ENCODE measurements at regions not wholly inside any gene's neighbourhood (a gene's known extent, or its start where the extent isn't known, plus 50 kb on each side); places are given as distances from the start of the nearest gene placed in this dataset.

DNA sequence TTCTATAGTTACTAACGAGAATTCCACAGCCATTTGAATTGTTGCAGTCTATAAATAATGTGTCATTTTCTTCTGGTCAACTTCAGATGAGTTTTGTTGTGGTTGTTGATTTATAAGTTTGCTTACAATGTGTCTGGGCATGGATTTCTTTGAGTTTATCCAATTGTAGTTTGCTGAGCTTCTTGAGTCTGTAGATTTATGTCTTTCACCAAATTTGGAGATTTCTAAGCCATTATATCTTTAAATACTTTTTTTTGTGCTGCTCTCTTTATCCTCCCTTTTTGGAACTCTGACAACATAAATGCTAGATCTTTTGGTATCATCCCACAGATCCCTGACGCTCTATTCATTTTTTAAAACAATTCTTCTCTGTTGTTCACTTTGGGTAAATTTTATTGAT is 63.2 kb upstream of the NDUFB4 start:
- TF ChIP-seq POLR2AphosphoS5 (IDR thresholded peaks at IDR 0.05; ENCODE audit: low read depth, low read length) (no peak), MEF2A (IDR thresholded peaks at IDR 0.05; ENCODE audit: borderline replicate concordance, low read depth) (no peak), SMC3 (IDR thresholded peaks at IDR 0.05; ENCODE audit: low read depth, low read length) (no peak), CHD2 (IDR thresholded peaks at IDR 0.05; ENCODE audit: low read length, partially characterized antibody) (no peak), FOSL2 (IDR thresholded peaks at IDR 0.05; ENCODE audit: borderline replicate concordance, low read depth) (no peak), NFIC (IDR thresholded peaks at IDR 0.05; ENCODE audit: borderline replicate concordance) (no peak), GABPA (IDR thresholded peaks at IDR 0.05; ENCODE audit: low read depth) (no peak), JUND (IDR thresholded peaks at IDR 0.05) (no peak), ELF1 (IDR thresholded peaks at IDR 0.05) (no peak), TEAD4 (IDR thresholded peaks at IDR 0.05; ENCODE audit: borderline replicate concordance, insufficient read depth) (no peak), USF1 (IDR thresholded peaks at IDR 0.05; ENCODE audit: borderline replicate concordance, low read depth) (no peak), TCF12 (IDR thresholded peaks at IDR 0.05) (no peak), TAF1 (IDR thresholded peaks at IDR 0.05; ENCODE audit: borderline replicate concordance, low read depth, low read length) (no peak), FOXJ3 (CRISPR knock-in tag; IDR thresholded peaks at IDR 0.05) (no peak), RCOR1 (IDR thresholded peaks at IDR 0.05; ENCODE audit: low read length) (no peak), NRF1 (IDR thresholded peaks at IDR 0.05; ENCODE audit: low read depth, low read length) (no peak), SIN3A (IDR thresholded peaks at IDR 0.05; ENCODE audit: borderline replicate concordance, low read depth, low read length) (no peak)
- TF ChIP-seq, protein P1, sequence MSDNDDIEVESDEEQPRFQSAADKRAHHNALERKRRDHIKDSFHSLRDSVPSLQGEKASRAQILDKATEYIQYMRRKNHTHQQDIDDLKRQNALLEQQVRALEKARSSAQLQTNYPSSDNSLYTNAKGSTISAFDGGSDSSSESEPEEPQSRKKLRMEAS (IDR thresholded peaks at IDR 0.05; ENCODE audit: low read depth), result no peak
- TF ChIP-seq, protein P2, sequence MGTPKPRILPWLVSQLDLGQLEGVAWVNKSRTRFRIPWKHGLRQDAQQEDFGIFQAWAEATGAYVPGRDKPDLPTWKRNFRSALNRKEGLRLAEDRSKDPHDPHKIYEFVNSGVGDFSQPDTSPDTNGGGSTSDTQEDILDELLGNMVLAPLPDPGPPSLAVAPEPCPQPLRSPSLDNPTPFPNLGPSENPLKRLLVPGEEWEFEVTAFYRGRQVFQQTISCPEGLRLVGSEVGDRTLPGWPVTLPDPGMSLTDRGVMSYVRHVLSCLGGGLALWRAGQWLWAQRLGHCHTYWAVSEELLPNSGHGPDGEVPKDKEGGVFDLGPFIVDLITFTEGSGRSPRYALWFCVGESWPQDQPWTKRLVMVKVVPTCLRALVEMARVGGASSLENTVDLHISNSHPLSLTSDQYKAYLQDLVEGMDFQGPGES (IDR thresholded peaks at IDR 0.05; ENCODE audit: low read depth, low read length), result no peak
- TF ChIP-seq, protein P3, sequence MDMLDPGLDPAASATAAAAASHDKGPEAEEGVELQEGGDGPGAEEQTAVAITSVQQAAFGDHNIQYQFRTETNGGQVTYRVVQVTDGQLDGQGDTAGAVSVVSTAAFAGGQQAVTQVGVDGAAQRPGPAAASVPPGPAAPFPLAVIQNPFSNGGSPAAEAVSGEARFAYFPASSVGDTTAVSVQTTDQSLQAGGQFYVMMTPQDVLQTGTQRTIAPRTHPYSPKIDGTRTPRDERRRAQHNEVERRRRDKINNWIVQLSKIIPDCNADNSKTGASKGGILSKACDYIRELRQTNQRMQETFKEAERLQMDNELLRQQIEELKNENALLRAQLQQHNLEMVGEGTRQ (IDR thresholded peaks at IDR 0.05; ENCODE audit: borderline replicate concordance, low read depth, low read length), result no peak
- Histone ChIP-seq H3K9me2 (0 out of 2 replicates have a peak, but pooled peaks cover 4% of the 10 kb centered on the region), H3K27ac (ENCODE audit: low read depth in 2 of 2, low read length in 1 of 2) (no peak overlapping the region), H3K79me2 (ENCODE audit: insufficient read depth) (no peaks in the 10 kb centered on the region), H3K4me2 (no peak overlapping the region), H3K4me3 (ENCODE audit: low read depth in 2 of 2, low read length in 1 of 2) (no peak overlapping the region), H3K9me3 (peaks cover 15% of the 10 kb centered on the region; the same call in 1 of the 2 replicates), H3K27me3 (ENCODE audit: insufficient read depth) (no peaks in the 10 kb centered on the region), H3K36me3 (replicated peaks in 1 of 2; ENCODE audit: control insufficient read depth in 1 of 2, insufficient read depth in 2 of 2, low read length in 1 of 2) (no peaks in the 10 kb centered on the region), H2AFZ (ENCODE audit: low read depth) (no peak overlapping the region), H3K9ac (no peak overlapping the region), H3F3A (replicated peaks; ENCODE audit: insufficient read depth) (no peaks in the 10 kb centered on the region), H4K20me1 (ENCODE audit: insufficient read depth) (no peaks in the 10 kb centered on the region), H3K4me1 (ENCODE audit: control insufficient read depth in 1 of 2, insufficient read depth in 2 of 2, low read depth in 1 of 2, low read length in 1 of 2) (no peaks in the 10 kb centered on the region)
- ChIA-PET CTCF (no interaction called here), POLR2A (no interaction called here)
- WGBS (ENCODE audit: low lambda C conversion rate), result 35% methylated on average over 2 of the region's 2 CpGs
- no peak for DNase-seq
